Tibial nerve (tissue), 4 donors: ENCODE measurements at regions not wholly inside any gene's neighbourhood (a gene's known extent, or its start where the extent isn't known, plus 50 kb on each side); places are given as distances from the start of the nearest gene placed in this dataset.
A peak's percentile ranks its signal among the peaks of the same experiment; 100 is the strongest.

Experiments used
- DNase-seq, 2 donors: peaks; one replicate each; pipeline ENCODE4 v3.0.0-alpha.2; 2019; ENCODE audit warnings: low spot score in 2 of 2
- H3K27ac ChIP-seq, 4 donors: fragments of 200-600 bp; sonication (generic) in 3 of 4; one replicate each; pipeline ENCODE4 v1.5.1; 2017 to 2019; ENCODE audit warnings: mild to moderate bottlenecking in 1 of 4
- H3K27me3 ChIP-seq, 2 donors: fragments of 200-600 bp; sonication (generic) in 1 of 2; one replicate each; pipeline versions ENCODE4 v1.5.1 to v1.6.0; 2017 to 2019
- H3K36me3 ChIP-seq, 3 donors: fragments of 200-600 bp; sonication (generic); one replicate each; pipeline ENCODE4 v1.5.1; 2018 to 2019
- H3K4me1 ChIP-seq, 4 donors: fragments of 200-600 bp; sonication (generic) in 3 of 4; one replicate each; pipeline ENCODE4 v1.5.1; 2017 to 2019
- H3K4me3 ChIP-seq, 4 donors: fragments of 200-600 bp; sonication (generic) in 3 of 4; one replicate each; pipeline ENCODE4 v1.5.1; 2017 to 2019; ENCODE audit warnings: mild to moderate bottlenecking in 1 of 4, moderate library complexity in 1 of 4
- H3K9me3 ChIP-seq, 4 donors: fragments of 200-600 bp; sonication (generic) in 3 of 4; one replicate each; pipeline ENCODE4 v1.5.1; 2017 to 2019
- EP300 ChIP-seq, 2 donors: sonication (generic); formaldehyde crosslinking; IDR thresholded peaks; one replicate each; pipeline ENCODE4 v1.6.1; 2017; ENCODE audit warnings: antibody characterized with exemption in 2 of 2, mild to moderate bottlenecking in 1 of 2
- POLR2A ChIP-seq, 2 donors: fragments of 450-650 bp; IDR thresholded peaks; one replicate each; pipeline ENCODE4 v1.6.1; 2017; ENCODE audit warnings: antibody characterized with exemption in 2 of 2, mild to moderate bottlenecking in 2 of 2, moderate library complexity in 2 of 2
- whole genome bisulfite sequencing, 2 donors: methylation state at CpG; one replicate each; pipeline ENCODE4 v1.1.5; 2018; 5-methylcytosine and 5-hydroxymethylcytosine counted together
- TF ChIP-seq, protein P1 (sequence below), 5 experiments: fragments of 200-600 bp in 3 of 5; fragments of 450-650 bp in 2 of 5; sonication (generic) in 3 of 5; IDR thresholded peaks; one replicate each; pipeline ENCODE4 v1.5.1; 2016 to 2019; ENCODE audit warnings: antibody characterized with exemption in 5 of 5, mild to moderate bottlenecking in 3 of 5, moderate library complexity in 2 of 5

DNA sequence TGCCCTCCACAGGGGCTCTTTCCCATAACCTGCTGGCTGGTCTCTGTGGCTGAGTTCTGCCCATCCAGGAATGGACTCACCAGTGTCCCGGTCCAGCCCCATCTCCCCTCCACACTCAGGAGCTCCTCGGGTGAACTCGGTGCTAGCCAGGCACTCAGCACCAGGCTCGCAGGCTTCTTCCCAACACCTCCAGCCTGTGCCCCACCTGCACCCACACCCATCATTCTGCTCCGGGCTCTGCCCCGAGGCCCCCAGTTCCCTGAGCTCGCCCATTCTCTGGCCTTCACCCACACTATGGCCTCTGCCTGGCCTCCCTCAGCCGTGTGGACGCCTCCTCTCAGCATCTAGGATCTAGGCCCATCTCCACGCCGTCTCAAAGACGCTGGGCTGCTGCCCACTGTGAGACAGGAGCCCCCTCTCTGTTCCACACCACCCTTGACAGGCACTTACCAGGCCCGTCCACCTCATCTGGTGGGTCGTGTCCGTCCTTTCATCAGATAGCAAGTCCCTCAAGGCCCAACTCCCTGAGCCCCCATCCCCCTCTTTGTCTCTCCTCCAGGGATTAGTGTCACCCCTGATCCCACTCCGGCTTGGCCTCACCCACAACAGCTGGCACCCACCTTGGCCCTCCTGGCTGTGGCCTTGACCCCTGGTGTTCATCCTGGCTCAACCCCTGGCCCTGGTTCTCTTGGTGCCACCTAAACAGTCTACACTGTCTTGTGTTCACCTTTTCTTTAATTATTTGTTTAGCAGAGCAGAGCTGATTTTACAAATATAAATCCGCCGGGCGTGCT lies 76.0 kb upstream of the FAM20C start:
- 90 to 93% methylated on average over 19 of the region's 19 CpGs for WGBS, 2 donors
- TF ChIP-seq POLR2A (IDR thresholded peaks at IDR 0.05) (no peak), EP300 (IDR thresholded peaks at IDR 0.05) (no peak)
- TF ChIP-seq, protein P1, sequence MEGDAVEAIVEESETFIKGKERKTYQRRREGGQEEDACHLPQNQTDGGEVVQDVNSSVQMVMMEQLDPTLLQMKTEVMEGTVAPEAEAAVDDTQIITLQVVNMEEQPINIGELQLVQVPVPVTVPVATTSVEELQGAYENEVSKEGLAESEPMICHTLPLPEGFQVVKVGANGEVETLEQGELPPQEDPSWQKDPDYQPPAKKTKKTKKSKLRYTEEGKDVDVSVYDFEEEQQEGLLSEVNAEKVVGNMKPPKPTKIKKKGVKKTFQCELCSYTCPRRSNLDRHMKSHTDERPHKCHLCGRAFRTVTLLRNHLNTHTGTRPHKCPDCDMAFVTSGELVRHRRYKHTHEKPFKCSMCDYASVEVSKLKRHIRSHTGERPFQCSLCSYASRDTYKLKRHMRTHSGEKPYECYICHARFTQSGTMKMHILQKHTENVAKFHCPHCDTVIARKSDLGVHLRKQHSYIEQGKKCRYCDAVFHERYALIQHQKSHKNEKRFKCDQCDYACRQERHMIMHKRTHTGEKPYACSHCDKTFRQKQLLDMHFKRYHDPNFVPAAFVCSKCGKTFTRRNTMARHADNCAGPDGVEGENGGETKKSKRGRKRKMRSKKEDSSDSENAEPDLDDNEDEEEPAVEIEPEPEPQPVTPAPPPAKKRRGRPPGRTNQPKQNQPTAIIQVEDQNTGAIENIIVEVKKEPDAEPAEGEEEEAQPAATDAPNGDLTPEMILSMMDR (IDR thresholded peaks at IDR 0.05) = no peak

DNA sequence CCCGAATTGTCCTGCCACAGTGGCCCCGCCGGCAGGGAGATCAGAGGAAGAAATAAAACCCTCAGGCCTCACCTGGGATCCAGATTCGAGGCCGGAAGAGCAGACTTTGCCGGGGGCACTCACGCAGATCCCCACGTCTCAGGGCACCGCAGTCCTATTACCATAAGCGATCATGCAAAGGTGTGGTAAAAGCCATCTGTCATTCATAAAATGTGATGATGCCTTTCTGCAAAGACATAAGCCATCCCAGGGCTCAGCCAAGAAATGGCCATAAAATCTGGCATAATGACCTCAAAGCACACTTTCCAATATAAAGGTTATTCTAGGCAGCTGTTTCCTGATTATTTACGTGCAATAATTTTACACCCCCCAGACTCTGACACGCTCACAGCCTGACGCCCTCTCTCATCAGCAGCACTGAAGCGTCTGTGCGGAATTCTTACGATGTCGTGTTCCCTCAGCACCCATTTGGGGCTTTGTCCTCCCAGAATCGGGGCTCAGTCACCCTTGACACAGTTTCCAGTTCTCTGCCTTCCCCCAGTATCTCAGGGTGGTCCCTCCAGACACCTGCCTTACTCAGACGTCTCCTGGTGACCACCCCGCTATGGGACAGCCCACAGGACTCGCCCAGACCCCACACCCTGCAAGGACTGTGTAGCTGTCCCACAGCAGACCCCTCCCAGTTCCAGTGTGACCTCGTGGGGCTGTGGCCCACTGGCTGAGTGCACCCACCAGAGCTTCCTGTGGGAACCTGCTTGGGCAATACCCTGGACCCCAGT lies 74.3 kb upstream of the FAM20C start:
- H3K4me1 ChIP-seq = peaks cover 0 to 59% (median 17%) of the 10 kb centered on the region in 4 donors
- DNase-seq = no peak
- H3K4me3 ChIP-seq = no peak overlapping the region
- TF ChIP-seq, protein P1 (IDR thresholded peaks at IDR 0.05) = no peak
- TF ChIP-seq POLR2A (IDR thresholded peaks at IDR 0.05) (no peak), EP300 (IDR thresholded peaks at IDR 0.05) (no peak)
- H3K36me3 ChIP-seq = no peaks in the 10 kb centered on the region
- peak overlapping the region in 1 of 4 donors; percentile 67 for H3K27ac ChIP-seq
- H3K27me3 ChIP-seq = no peaks in the 10 kb centered on the region
- 90% methylated on average over 11 to 15 of the region's 22 CpGs for WGBS, 2 donors
- no peaks in the 10 kb centered on the region for H3K9me3 ChIP-seq

More for the DNA sequence above, 76.0 kb upstream of the FAM20C start:
- no peaks in the 10 kb centered on the region for H3K9me3 ChIP-seq
- H3K36me3 ChIP-seq = no peaks in the 10 kb centered on the region
- no peak for DNase-seq
- peaks cover 0 to 52% (median 17%) of the 10 kb centered on the region in 4 donors for H3K4me1 ChIP-seq
- peak overlapping the region in 3 of 4 donors; percentile 58 to 81 (median 62) for H3K27ac ChIP-seq
- H3K27me3 ChIP-seq = no peaks in the 10 kb centered on the region
- H3K4me3 ChIP-seq = no peak overlapping the region

DNA sequence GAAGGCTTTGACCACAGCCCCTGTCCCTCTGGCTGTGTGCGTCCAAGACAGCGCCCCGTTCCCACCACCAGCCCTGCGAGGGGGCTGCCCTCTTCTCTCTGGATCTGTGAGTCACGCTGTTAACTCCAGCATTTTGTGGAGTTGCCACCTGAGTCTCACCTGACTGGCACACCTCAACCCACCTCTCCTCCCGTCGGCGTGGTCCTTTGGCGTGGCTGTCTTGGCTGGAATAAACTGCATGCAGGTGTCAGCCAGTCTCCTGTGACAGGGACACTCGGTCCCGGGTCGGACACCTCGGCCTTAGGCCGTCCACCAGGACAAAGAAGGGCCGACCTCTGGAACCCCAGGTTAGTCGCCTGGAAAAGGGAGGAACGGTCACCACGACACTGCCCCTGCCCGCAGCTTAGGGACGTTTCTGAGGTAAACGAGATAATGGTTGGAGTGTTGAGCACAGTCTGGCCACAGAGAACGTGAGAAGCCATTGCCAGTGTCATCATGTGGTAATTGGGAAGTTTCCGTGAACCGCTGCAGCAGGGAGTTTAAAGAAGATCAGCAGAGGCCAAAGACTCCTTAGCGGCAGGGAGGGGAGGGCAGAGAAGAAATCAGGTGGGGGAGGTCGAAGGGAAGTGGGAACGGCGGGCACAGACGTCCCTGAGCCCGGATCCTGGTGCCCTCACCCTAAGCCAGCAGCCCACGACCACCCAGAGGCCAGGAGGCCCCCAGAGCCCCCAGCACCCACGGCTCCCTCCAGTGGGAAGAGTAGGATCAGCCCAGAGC lies 73.6 kb upstream of the FAM20C start:
- Histone ChIP-seq H3K27ac (peak overlapping the region in 3 of 4 donors; percentile 36 to 67 (median 51)), H3K27me3 (no peaks in the 10 kb centered on the region), H3K36me3 (no peaks in the 10 kb centered on the region), H3K9me3 (no peaks in the 10 kb centered on the region), H3K4me1 (peaks cover 0 to 59% (median 17%) of the 10 kb centered on the region in 4 donors), H3K4me3 (no peak overlapping the region)
- TF ChIP-seq, protein P1 (IDR thresholded peaks at IDR 0.05) = no peak
- TF ChIP-seq EP300 (IDR thresholded peaks at IDR 0.05) (no peak), POLR2A (IDR thresholded peaks at IDR 0.05) (no peak)
- DNase-seq = no peak
- 77 to 80% methylated on average over 32 of the region's 32 CpGs for WGBS, 2 donors

DNA sequence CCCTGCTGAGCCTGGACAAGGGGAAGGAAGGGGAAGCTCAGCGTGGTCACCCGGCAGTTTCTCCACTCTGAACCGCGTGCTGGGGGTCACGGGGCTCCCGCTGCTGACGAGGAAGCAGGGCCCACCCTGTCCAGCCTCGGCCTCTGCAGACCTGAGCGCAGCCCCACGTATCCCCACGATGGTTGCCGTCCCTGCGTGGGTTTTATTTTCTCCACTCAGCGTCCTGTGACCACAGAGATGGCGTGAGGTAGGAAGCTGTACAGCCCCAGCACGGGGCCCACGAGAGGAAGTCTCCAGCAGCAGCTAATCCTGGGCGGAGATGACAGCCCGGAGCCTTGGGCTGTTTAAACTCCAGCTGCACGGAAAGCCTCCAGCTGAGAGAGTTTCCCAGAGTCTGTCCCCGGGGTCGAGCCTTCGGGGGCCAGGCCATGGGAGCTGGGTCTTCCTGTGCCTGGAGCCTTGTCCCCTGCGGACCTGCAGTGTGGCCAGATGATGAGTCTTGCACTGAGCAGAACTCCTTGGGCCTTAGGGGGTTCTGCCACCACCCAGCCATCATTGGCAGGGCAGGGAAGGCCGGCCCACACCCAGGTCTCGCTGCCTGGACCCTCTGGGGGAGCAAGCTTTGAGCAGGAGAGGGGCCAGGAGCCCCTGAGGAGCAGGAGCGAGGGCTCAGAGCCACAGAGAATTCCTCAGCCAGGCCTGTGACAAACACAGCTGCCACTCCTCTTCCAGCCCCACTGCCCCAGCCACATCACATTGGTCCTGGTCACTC lies 72.8 kb upstream of the FAM20C start:
- TF ChIP-seq EP300 (IDR thresholded peaks at IDR 0.05) = peak in 1 of 2 donors; percentile 35
- TF ChIP-seq, protein P1 (IDR thresholded peaks at IDR 0.05) = no peak
- TF ChIP-seq POLR2A (IDR thresholded peaks at IDR 0.05) = no peak
- H3K4me1 ChIP-seq = peaks cover 0 to 60% (median 13%) of the 10 kb centered on the region in 4 donors
- peak overlapping the region in 3 of 4 donors; percentile 36 to 67 (median 51) for H3K27ac ChIP-seq
- no peak overlapping the region for H3K4me3 ChIP-seq
- peak in 1 of 2 donors; percentile 46 for DNase-seq
- H3K36me3 ChIP-seq = no peaks in the 10 kb centered on the region
- WGBS, 2 donors = 52 to 56% methylated on average over 24 to 26 of the region's 27 CpGs
- no peaks in the 10 kb centered on the region for H3K27me3 ChIP-seq
- no peaks in the 10 kb centered on the region for H3K9me3 ChIP-seq
